ENCODE measurements at regions not wholly inside any gene's neighbourhood (a gene's known extent, or its start where the extent isn't known, plus 50 kb on each side); places are given as distances from the start of the nearest gene placed in this dataset.

- WGBS (ENCODE audit: low lambda C conversion rate): 1% methylated on average over 3 of the region's 3 CpGs
- Histone ChIP-seq H2AFZ (ENCODE audit: low read length) (no peak overlapping the region), H3K9me3 (ENCODE audit: low read length) (no peaks in the 10 kb centered on the region), H3K27ac (ENCODE audit: extremely low read length, insufficient read depth, low read length) (no peak overlapping the region), H3K79me2 (ENCODE audit: insufficient read depth, low read length) (no peaks in the 10 kb centered on the region), H3K4me2 (ENCODE audit: low read depth, low read length) (no peak overlapping the region), H3K9ac (ENCODE audit: insufficient read depth, low read depth, low read length) (no peak overlapping the region), H3K4me3 (replicated peaks in 1 of 3; ENCODE audit: insufficient read depth in 1 of 3, low read depth in 2 of 3, low read length in 3 of 3) (no peak overlapping the region), H4K20me1 (ENCODE audit: insufficient read depth, low read length) (no peaks in the 10 kb centered on the region), H3K27me3 (ENCODE audit: control insufficient read depth in 1 of 2, insufficient read depth in 2 of 2, low read length in 2 of 2) (peaks cover 0 to 13% of the 10 kb centered on the region in 2 experiments; a peak in 2 of 5 replicates), H3K36me3 (replicated peaks in 1 of 2; ENCODE audit: control insufficient read depth in 1 of 2, insufficient read depth in 2 of 2, low read length in 2 of 2) (no peaks in the 10 kb centered on the region), H3K4me1 (ENCODE audit: insufficient read depth, low read length) (no peaks in the 10 kb centered on the region)
- BruUV-seq (replicated peaks): no TSS peak
- no peak for TF ChIP-seq ZNF678 (CRISPR knock-in tag; IDR thresholded peaks at IDR 0.05)
- TF ChIP-seq, protein P1, sequence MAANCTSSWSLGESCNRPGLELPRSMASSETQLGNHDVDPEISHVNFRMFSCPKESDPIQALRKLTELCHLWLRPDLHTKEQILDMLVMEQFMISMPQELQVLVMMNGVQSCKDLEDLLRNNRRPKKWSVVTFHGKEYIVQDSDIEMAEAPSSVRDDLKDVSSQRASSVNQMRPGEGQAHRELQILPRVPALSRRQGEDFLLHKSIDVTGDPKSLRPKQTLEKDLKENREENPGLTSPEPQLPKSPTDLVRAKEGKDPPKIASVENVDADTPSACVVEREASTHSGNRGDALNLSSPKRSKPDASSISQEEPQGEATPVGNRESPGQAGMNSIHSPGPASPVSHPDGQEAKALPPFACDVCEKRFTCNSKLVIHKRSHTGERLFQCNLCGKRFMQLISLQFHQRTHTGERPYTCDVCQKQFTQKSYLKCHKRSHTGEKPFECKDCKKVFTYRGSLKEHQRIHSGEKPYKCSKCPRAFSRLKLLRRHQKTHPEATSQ (CRISPR knock-in tag; IDR thresholded peaks at IDR 0.05; ENCODE audit: borderline replicate concordance): no peak
- in situ Hi-C loops (cut with HindIII; ENCODE audit: extremely low pct_ligation_motif_present, low pct_unique_long_range_greater_than_20kb) (no loop called here), intact Hi-C loops (cut with micrococcal nuclease; ENCODE audit: unreplicated experiment) (no loop called here)
- CTCF ChIA-PET (ENCODE audit: low intra/inter-chr PET ratio, low total read pairs): no interaction called here
- FAIRE-seq (no peak), DNase-seq (ENCODE audit: low spot score) (no peak), ATAC-seq (no peak)
- POLR2A ChIA-PET: no interaction called here
These were observed 241.6 kb upstream of the MKI67 start for GRCh38 chr10:128367807-128368206.

DNA sequence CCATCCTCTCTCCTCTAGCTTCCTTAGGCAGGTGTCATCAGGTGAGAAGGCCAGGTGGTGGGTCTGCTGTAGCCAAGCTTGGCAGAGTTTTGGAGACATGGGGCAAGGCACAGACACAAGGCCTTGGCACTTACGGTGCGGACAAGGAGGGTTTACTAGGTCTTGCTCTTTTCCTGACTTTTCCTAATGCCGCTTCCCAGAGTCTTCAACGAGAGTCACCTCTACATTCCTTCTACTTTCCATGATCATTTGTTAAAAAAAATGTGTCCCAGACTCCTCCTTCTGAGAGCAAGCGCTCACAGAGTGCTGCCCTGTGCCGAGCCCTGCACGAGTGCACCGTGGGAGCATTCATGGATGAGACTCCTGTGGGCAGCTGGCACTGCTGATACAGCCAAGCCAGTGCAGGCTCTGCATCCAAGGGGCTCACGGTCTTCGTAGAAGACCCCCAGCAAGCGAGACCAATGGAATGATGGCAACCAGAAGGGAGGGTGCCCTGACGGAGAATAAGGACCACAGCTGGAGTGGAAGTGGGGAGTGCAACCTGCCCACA lies 243.0 kb upstream of the MKI67 start:
- intact Hi-C loops (cut with micrococcal nuclease; ENCODE audit: unreplicated experiment): no loop called here
- DNase-seq (ENCODE audit: low spot score) (no peak), FAIRE-seq (no peak), ATAC-seq (no peak)
- H3K36me3 ChIP-seq (replicated peaks in 1 of 2; ENCODE audit: control insufficient read depth in 1 of 2, insufficient read depth in 2 of 2, low read length in 2 of 2): no peaks in the 10 kb centered on the region
- no peak overlapping the region for H2AFZ ChIP-seq (ENCODE audit: low read length)
- ChIA-PET POLR2A (no interaction called here), CTCF (ENCODE audit: low intra/inter-chr PET ratio, low total read pairs) (no interaction called here)
- no peaks in the 10 kb centered on the region for H3K9me3 ChIP-seq (ENCODE audit: low read length)
- BruUV-seq (replicated peaks): no TSS peak
- no peak overlapping the region for H3K4me3 ChIP-seq (replicated peaks in 1 of 3; ENCODE audit: insufficient read depth in 1 of 3, low read depth in 2 of 3, low read length in 3 of 3)
- H3K27me3 ChIP-seq (ENCODE audit: control insufficient read depth in 1 of 2, insufficient read depth in 2 of 2, low read length in 2 of 2): peaks cover 0 to 13% of the 10 kb centered on the region in 2 experiments; a peak in 1 of 5 replicates
- in situ Hi-C loops (cut with HindIII; ENCODE audit: extremely low pct_ligation_motif_present, low pct_unique_long_range_greater_than_20kb): no loop called here
- 20% methylated on average over 10 of the region's 12 CpGs for WGBS (ENCODE audit: low lambda C conversion rate)
- H3K27ac ChIP-seq (ENCODE audit: extremely low read length, insufficient read depth, low read length): no peak overlapping the region
- no peak overlapping the region for H3K9ac ChIP-seq (ENCODE audit: insufficient read depth, low read depth, low read length)
- H3K4me1 ChIP-seq (ENCODE audit: insufficient read depth, low read length): no peaks in the 10 kb centered on the region
- H3K4me2 ChIP-seq (ENCODE audit: low read depth, low read length): no peak overlapping the region
- no peaks in the 10 kb centered on the region for H3K79me2 ChIP-seq (ENCODE audit: insufficient read depth, low read length)
- H4K20me1 ChIP-seq (ENCODE audit: insufficient read depth, low read length): no peaks in the 10 kb centered on the region
- TF ChIP-seq, protein P2, sequence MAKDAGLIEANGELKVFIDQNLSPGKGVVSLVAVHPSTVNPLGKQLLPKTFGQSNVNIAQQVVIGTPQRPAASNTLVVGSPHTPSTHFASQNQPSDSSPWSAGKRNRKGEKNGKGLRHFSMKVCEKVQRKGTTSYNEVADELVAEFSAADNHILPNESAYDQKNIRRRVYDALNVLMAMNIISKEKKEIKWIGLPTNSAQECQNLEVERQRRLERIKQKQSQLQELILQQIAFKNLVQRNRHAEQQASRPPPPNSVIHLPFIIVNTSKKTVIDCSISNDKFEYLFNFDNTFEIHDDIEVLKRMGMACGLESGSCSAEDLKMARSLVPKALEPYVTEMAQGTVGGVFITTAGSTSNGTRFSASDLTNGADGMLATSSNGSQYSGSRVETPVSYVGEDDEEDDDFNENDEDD (CRISPR knock-in tag; IDR thresholded peaks at IDR 0.05; ENCODE audit: borderline replicate concordance): no peak
- TF ChIP-seq PRMT3 (CRISPR knock-in tag; IDR thresholded peaks at IDR 0.05; ENCODE audit: borderline replicate concordance, low read depth) (no peak), E2F5 (CRISPR knock-in tag; conservative IDR thresholded peaks at IDR 0.05) (no peak), MNT (IDR thresholded peaks at IDR 0.05) (no peak), SOX5 (CRISPR knock-in tag; IDR thresholded peaks at IDR 0.05; ENCODE audit: borderline replicate concordance) (no peak), ZNF383 (CRISPR knock-in tag; IDR thresholded peaks at IDR 0.05; ENCODE audit: borderline replicate concordance) (no peak)
- TF ChIP-seq, protein P3, sequence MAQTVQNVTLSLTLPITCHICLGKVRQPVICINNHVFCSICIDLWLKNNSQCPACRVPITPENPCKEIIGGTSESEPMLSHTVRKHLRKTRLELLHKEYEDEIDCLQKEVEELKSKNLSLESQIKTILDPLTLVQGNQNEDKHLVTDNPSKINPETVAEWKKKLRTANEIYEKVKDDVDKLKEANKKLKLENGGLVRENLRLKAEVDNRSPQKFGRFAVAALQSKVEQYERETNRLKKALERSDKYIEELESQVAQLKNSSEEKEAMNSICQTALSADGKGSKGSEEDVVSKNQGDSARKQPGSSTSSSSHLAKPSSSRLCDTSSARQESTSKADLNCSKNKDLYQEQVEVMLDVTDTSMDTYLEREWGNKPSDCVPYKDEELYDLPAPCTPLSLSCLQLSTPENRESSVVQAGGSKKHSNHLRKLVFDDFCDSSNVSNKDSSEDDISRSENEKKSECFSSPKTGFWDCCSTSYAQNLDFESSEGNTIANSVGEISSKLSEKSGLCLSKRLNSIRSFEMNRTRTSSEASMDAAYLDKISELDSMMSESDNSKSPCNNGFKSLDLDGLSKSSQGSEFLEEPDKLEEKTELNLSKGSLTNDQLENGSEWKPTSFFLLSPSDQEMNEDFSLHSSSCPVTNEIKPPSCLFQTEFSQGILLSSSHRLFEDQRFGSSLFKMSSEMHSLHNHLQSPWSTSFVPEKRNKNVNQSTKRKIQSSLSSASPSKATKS (CRISPR knock-in tag; IDR thresholded peaks at IDR 0.05): no peak

Data from HepG2 (cell line).